ENCODE measurements at regions not wholly inside any gene's neighbourhood (a gene's known extent, or its start where the extent isn't known, plus 50 kb on each side); places are given as distances from the start of the nearest gene placed in this dataset.

DNA sequence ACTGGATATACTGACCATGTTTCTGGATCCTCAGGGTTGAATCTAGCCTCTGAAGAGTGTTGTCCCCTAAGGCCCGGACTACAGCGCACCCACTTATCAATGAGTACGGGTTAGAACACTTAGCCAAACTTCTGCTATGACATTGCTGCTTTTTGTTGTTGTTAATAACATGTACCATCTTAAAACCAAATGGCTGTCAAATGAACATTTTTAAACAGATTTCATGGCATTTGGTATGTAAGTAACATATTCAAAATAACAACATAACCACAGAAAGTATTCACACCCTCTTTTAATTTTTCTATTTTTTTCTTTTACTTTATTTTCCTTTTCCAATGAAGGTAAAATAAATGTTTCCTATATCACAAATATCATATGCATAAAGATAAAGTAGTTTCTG is 1292.5 kb upstream of the TENM4 start:
- Histone ChIP-seq H3K9ac (ENCODE audit: control insufficient read depth, insufficient read depth, low read length) (no peak overlapping the region), H3K27me3 (replicated peaks in 1 of 2; ENCODE audit: control insufficient read depth in 2 of 2, insufficient read depth in 2 of 2, low read length in 1 of 2) (no peaks in the 10 kb centered on the region; a peak in 1 of 4 replicates), H2AFZ (ENCODE audit: control insufficient read depth, low read depth, low read length) (no peak overlapping the region), H3K36me3 (ENCODE audit: control insufficient read depth in 2 of 2, insufficient read depth in 2 of 2, low read length in 1 of 2) (no peaks in the 10 kb centered on the region), H3K27ac (ENCODE audit: control insufficient read depth, insufficient read depth) (no peak overlapping the region), H3K4me1 (ENCODE audit: control insufficient read depth, insufficient read depth, low read length) (no peaks in the 10 kb centered on the region), H4K20me1 (ENCODE audit: control insufficient read depth, insufficient read depth) (no peaks in the 10 kb centered on the region), H3K4me3 (no peak overlapping the region), H3K4me2 (ENCODE audit: control insufficient read depth, insufficient read depth) (no peak overlapping the region), H3K79me2 (ENCODE audit: control insufficient read depth, insufficient read depth, low read length) (no peaks in the 10 kb centered on the region), H3K9me3 (replicated peaks; ENCODE audit: control insufficient read depth, insufficient read depth, low read length) (no peaks in the 10 kb centered on the region)
- TF ChIP-seq TCF12 (IDR thresholded peaks at IDR 0.05; ENCODE audit: low read depth, low read length) (no peak), JUND (IDR thresholded peaks at IDR 0.05; ENCODE audit: low read depth, low read length) (no peak), ZNF622 (IDR thresholded peaks at IDR 0.05) (no peak), SMARCA5 (IDR thresholded peaks at IDR 0.05) (no peak), KLF5 (IDR thresholded peaks at IDR 0.05; ENCODE audit: partially characterized antibody) (no peak), ZSCAN29 (IDR thresholded peaks at IDR 0.05) (no peak)
- TF ChIP-seq, protein P1, sequence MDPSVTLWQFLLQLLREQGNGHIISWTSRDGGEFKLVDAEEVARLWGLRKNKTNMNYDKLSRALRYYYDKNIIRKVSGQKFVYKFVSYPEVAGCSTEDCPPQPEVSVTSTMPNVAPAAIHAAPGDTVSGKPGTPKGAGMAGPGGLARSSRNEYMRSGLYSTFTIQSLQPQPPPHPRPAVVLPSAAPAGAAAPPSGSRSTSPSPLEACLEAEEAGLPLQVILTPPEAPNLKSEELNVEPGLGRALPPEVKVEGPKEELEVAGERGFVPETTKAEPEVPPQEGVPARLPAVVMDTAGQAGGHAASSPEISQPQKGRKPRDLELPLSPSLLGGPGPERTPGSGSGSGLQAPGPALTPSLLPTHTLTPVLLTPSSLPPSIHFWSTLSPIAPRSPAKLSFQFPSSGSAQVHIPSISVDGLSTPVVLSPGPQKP (IDR thresholded peaks at IDR 0.05; ENCODE audit: low read depth, low read length), result no peak
- TF ChIP-seq, protein P2, sequence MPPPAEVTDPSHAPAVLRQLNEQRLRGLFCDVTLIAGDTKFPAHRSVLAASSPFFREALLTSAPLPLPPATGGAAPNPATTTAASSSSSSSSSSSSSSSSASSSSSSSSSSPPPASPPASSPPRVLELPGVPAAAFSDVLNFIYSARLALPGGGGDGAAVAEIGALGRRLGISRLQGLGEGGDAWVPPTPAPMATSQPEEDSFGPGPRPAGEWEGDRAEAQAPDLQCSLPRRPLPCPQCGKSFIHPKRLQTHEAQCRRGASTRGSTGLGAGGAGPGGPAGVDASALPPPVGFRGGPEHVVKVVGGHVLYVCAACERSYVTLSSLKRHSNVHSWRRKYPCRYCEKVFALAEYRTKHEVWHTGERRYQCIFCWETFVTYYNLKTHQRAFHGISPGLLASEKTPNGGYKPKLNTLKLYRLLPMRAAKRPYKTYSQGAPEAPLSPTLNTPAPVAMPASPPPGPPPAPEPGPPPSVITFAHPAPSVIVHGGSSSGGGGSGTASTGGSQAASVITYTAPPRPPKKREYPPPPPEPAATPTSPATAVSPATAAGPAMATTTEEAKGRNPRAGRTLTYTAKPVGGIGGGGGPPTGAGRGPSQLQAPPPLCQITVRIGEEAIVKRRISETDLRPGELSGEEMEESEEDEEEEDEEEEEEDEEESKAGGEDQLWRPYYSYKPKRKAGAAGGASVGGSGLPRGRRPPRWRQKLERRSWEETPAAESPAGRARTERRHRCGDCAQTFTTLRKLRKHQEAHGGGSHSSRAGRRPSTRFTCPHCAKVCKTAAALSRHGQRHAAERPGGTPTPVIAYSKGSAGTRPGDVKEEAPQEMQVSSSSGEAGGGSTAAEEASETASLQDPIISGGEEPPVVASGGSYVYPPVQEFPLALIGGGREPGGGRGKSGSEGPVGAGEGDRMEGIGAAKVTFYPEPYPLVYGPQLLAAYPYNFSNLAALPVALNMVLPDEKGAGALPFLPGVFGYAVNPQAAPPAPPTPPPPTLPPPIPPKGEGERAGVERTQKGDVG (CRISPR knock-in tag; IDR thresholded peaks at IDR 0.05), result no peak
- RAD21 ChIA-PET (ENCODE audit: unreplicated experiment), result no interaction called here
- DNase-seq (ENCODE audit: low read depth, low spot score) (no peak), ATAC-seq (no peak), FAIRE-seq (no peak)
- 22% methylated on average over 3 of the region's 3 CpGs for WGBS (ENCODE audit: insufficient coverage, insufficient replicate concordance, low lambda C conversion rate, missing lambda C conversion rate)
- in situ Hi-C loops (cut with MboI), result no loop called here
- POLR2A ChIA-PET, result no interaction called here
- CTCF ChIA-PET, result no interaction called here
- intact Hi-C loops (cut with micrococcal nuclease; ENCODE audit: unreplicated experiment), result no loop called here
- SMC1A ChIA-PET (ENCODE audit: uncharacterized antibody, unreplicated experiment), result no interaction called here
- no TSS peak for BruUV-seq (replicated peaks)
